Ovary (tissue), 7 donors: ENCODE measurements at regions not wholly inside any gene's neighbourhood (a gene's known extent, or its start where the extent isn't known, plus 50 kb on each side); places are given as distances from the start of the nearest gene placed in this dataset.

ENCODE experiments used
- DNase-seq, 5 donors: peaks; one replicate each; pipeline ENCODE4 v3.0.0-alpha.2; 2019 to 2020
- H3K27ac ChIP-seq, 2 donors: fragments of 200-600 bp; one replicate each; pipeline versions ENCODE4 v1.5.1 to v1.8.0; 2019 to 2022
- H3K27me3 ChIP-seq: fragments of 200-600 bp; one replicate; pipeline ENCODE4 v1.8.0; 2022
- H3K36me3 ChIP-seq: fragments of 200-600 bp; sonication (generic); one replicate; pipeline ENCODE4 v1.5.1; 2019
- H3K4me1 ChIP-seq: one replicate; pipeline ENCODE4 v1.8.1; 2013; ENCODE audit warnings: mild to moderate bottlenecking, moderate library complexity; ENCODE audit not compliant: insufficient read depth
- H3K4me3 ChIP-seq: fragments of 200-600 bp; sonication (generic); one replicate; pipeline ENCODE4 v1.5.1; 2017
- H3K9me3 ChIP-seq, 2 donors: fragments of 200-600 bp in 1 of 2; sonication (generic) in 1 of 2; one replicate each; pipeline versions ENCODE4 v1.5.1 to v1.8.1; 2013 to 2019; ENCODE audit warnings: mild to moderate bottlenecking in 1 of 2, moderate library complexity in 1 of 2
- EP300 ChIP-seq: sonication (generic); formaldehyde crosslinking; IDR thresholded peaks from one replicate; pipeline ENCODE4 v1.6.1; 2017; ENCODE audit warnings: antibody characterized with exemption
- POLR2A ChIP-seq: fragments of 450-650 bp; IDR thresholded peaks from one replicate; pipeline ENCODE4 v1.6.1; 2017; ENCODE audit warnings: antibody characterized with exemption, mild to moderate bottlenecking, moderate library complexity
- WGBS, 3 donors: extraction: QIAGEN DNeasy Blood & Tissue Kit in 1 of 3; methylation state at CpG; one replicate each; pipeline versions ENCODE4 v1.1.5 to v1.1.7; 2013 to 2017; 5-methylcytosine and 5-hydroxymethylcytosine counted together
- intact Hi-C, 4 donors: fragments of 100-400 bp; cut with DNase I; formaldehyde crosslinking; loops; one replicate each; pipeline versions ENCODE4 v1.11.0 to v1.15.1; 2022 to 2023
- TF ChIP-seq, protein P1 (sequence below), 3 donors: fragments of 450-650 bp in 2 of 3; fragments of 200-600 bp in 1 of 3; IDR thresholded peaks; one replicate each; pipeline versions ENCODE4 v1.5.1 to v1.8.0; 2016 to 2022; ENCODE audit warnings: antibody characterized with exemption in 3 of 3, mild to moderate bottlenecking in 1 of 3
- donor health status: DM: no; HTN: no; CAD: no; lungs with moderate emphysema.
- donor health status: DM: no; HTN: no; CAD: no.
- donor health status: Bipolar disorder and iron deficiency.
- donor health status: DM: no; HTN: no; CAD: no.
- donor health status: DM: yes; HTN: yes; CAD: no.

- TF ChIP-seq, protein P1, sequence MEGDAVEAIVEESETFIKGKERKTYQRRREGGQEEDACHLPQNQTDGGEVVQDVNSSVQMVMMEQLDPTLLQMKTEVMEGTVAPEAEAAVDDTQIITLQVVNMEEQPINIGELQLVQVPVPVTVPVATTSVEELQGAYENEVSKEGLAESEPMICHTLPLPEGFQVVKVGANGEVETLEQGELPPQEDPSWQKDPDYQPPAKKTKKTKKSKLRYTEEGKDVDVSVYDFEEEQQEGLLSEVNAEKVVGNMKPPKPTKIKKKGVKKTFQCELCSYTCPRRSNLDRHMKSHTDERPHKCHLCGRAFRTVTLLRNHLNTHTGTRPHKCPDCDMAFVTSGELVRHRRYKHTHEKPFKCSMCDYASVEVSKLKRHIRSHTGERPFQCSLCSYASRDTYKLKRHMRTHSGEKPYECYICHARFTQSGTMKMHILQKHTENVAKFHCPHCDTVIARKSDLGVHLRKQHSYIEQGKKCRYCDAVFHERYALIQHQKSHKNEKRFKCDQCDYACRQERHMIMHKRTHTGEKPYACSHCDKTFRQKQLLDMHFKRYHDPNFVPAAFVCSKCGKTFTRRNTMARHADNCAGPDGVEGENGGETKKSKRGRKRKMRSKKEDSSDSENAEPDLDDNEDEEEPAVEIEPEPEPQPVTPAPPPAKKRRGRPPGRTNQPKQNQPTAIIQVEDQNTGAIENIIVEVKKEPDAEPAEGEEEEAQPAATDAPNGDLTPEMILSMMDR (IDR thresholded peaks at IDR 0.05) = no peak
- TF ChIP-seq POLR2A (no peak), EP300 (no peak)
- no peaks in the 10 kb centered on the region for H3K9me3 ChIP-seq
- WGBS, 3 donors = 83 to 91% (median 86%) methylated on average over 3 of the region's 3 CpGs
- peaks cover 2% of the 10 kb centered on the region for H3K4me1 ChIP-seq
- no peak overlapping the region for H3K4me3 ChIP-seq
- no peaks in the 10 kb centered on the region for H3K27me3 ChIP-seq
- H3K27ac ChIP-seq = no peak overlapping the region
- intact Hi-C loops = no loop called here
- no peaks in the 10 kb centered on the region for H3K36me3 ChIP-seq
- no peak for DNase-seq
Measured at GRCh38 chr10:121316432-121316831, 281.8 kb downstream of the FGFR2 start.

- intact Hi-C loops = no loop called here
- TF ChIP-seq POLR2A (no peak), EP300 (no peak)
- TF ChIP-seq, protein P1 (IDR thresholded peaks at IDR 0.05) = no peak
- Histone ChIP-seq H3K27me3 (no peaks in the 10 kb centered on the region), H3K4me1 (peaks cover 2% of the 10 kb centered on the region), H3K4me3 (no peak overlapping the region), H3K27ac (no peak overlapping the region), H3K9me3 (no peaks in the 10 kb centered on the region), H3K36me3 (no peaks in the 10 kb centered on the region)
- no peak for DNase-seq
- WGBS, 3 donors = 88 to 95% (median 91%) methylated on average over 1 of the region's 1 CpG
Measured at GRCh38 chr10:121317374-121317773, 280.9 kb downstream of the FGFR2 start.

GRCh38 chr10:121322046-121322445, 276.2 kb downstream of the FGFR2 start:
- no peak for DNase-seq
- no peaks in the 10 kb centered on the region for H3K36me3 ChIP-seq
- no peak for TF ChIP-seq EP300
- H3K9me3 ChIP-seq = no peaks in the 10 kb centered on the region
- intact Hi-C loops = no loop called here
- 43 to 47% (median 44%) methylated on average over 1 of the region's 1 CpG for WGBS, 3 donors
- H3K27me3 ChIP-seq = no peaks in the 10 kb centered on the region
- H3K4me3 ChIP-seq = no peak overlapping the region
- H3K4me1 ChIP-seq = no peaks in the 10 kb centered on the region
- H3K27ac ChIP-seq = no peak overlapping the region

DNA sequence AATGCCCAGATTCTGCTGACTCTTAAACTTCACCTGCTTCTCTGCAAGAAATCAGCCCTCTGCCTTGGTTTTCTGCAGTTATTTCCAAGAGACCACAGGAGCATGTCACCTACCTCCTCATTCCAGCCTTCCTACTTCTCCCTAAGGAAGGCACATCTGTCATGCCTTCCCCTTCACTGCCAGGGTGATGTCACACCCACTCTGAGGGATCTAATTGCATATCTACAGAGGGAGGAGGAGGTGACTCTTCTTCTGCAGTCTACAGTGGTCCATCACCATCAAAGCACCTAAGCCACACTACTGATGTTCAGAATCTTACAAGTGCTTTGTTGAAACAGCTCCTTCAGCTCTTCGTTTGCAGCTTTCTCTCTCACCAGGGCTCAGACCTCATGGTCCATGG, 275.5 kb downstream of the FGFR2 start:
- no peaks in the 10 kb centered on the region for H3K36me3 ChIP-seq
- 77 to 82% (median 80%) methylated on average over 1 of the region's 1 CpG for WGBS, 3 donors
- DNase-seq = no peak

DNA sequence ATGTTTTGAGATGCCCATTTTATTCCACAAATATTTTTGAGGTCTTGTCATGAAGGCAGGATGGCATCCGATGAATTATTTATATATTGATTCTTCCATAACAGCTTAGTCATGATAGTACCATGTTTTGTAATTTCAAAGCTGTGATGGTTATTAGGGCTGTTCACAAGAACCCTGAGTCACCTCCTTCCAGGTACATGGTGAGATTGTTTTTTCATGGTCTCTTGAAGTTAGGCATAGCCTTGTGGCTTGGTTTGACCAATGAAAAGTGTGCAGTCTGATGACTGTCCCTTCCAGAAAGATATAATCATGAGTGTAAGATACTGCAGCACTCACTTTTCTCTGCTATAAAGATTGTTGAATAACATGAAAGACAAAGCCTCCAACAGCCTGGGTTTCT, 274.8 kb downstream of the FGFR2 start:
- TF ChIP-seq POLR2A (no peak), EP300 (no peak)
- TF ChIP-seq, protein P1 (IDR thresholded peaks at IDR 0.05) = no peak
- 92 to 97% (median 93%) methylated on average over 1 of the region's 1 CpG for WGBS, 3 donors
- Histone ChIP-seq H3K27ac (no peak overlapping the region), H3K27me3 (no peaks in the 10 kb centered on the region), H3K4me3 (no peak overlapping the region), H3K9me3 (no peaks in the 10 kb centered on the region), H3K36me3 (no peaks in the 10 kb centered on the region), H3K4me1 (no peaks in the 10 kb centered on the region)
- intact Hi-C loops = no loop called here
- DNase-seq = no peak

More for the DNA sequence above, 275.5 kb downstream of the FGFR2 start:
- Histone ChIP-seq H3K4me3 (no peak overlapping the region), H3K27me3 (no peaks in the 10 kb centered on the region), H3K4me1 (no peaks in the 10 kb centered on the region), H3K27ac (no peak overlapping the region), H3K9me3 (no peaks in the 10 kb centered on the region)
- TF ChIP-seq EP300 = no peak
- TF ChIP-seq, protein P1 (IDR thresholded peaks at IDR 0.05) = no peak
- no peak for TF ChIP-seq POLR2A
- intact Hi-C loops = no loop called here
